ENCODE measurements at regions not wholly inside any gene's neighbourhood (a gene's known extent, or its start where the extent isn't known, plus 50 kb on each side); places are given as distances from the start of the nearest gene placed in this dataset.

DNA sequence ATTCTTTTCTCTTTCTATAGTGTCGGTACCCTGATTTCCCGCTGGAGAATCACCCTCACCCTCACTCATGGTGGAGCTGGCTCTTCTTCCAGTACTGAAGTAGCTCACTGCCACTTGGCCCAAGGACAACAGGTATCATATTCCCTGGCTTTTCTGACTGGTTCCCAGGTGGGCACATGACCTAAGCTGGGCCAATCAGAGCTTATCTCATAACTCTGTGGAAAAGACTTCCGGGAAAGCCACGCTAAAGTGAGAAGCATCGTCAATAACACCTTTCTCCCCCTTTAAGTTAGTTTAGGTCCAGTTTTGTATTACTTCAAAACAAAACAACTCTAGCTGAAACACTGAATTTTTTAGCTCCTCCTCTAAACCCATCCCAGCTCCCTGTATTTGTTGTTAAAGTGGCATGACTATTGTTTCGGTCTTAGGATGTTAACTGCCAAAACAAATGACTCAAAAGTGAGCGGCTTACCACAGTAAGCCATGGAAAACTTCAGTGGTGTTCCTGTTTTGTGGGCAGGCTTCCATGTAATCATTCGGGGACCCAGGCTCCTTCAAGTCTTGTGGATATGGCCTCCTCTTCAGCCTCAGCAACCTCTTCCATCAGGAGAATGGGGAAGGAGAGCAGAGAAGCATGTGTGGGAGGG is 137.4 kb upstream of the DLX2 start:
- no peaks in the 10 kb centered on the region for H3K36me3 Mint-ChIP-seq
- no peak overlapping the region for H3K4me3 Mint-ChIP-seq
- DNase-seq (ENCODE audit: low spot score) = no peak
- Histone ChIP-seq H3K4me3 (no peak overlapping the region), H3K4me2 (no peak overlapping the region), H3K27ac (no peak overlapping the region), H3K79me2 (ENCODE audit: low read depth) (no peaks in the 10 kb centered on the region), H3K36me3 (no peaks in the 10 kb centered on the region), H2AFZ (replicated peaks) (peak overlapping the region; percentile 93), H3K9ac (no peak overlapping the region), H4K20me1 (ENCODE audit: low read depth) (no peaks in the 10 kb centered on the region), H3K27me3 (peaks cover 26% of the 10 kb centered on the region), H3K4me1 (peaks cover 22% of the 10 kb centered on the region), H3F3A (ENCODE audit: low read depth) (peaks cover 8% of the 10 kb centered on the region), H3K9me3 (ENCODE audit: low read depth) (no peaks in the 10 kb centered on the region)
- TF ChIP-seq, protein P1, sequence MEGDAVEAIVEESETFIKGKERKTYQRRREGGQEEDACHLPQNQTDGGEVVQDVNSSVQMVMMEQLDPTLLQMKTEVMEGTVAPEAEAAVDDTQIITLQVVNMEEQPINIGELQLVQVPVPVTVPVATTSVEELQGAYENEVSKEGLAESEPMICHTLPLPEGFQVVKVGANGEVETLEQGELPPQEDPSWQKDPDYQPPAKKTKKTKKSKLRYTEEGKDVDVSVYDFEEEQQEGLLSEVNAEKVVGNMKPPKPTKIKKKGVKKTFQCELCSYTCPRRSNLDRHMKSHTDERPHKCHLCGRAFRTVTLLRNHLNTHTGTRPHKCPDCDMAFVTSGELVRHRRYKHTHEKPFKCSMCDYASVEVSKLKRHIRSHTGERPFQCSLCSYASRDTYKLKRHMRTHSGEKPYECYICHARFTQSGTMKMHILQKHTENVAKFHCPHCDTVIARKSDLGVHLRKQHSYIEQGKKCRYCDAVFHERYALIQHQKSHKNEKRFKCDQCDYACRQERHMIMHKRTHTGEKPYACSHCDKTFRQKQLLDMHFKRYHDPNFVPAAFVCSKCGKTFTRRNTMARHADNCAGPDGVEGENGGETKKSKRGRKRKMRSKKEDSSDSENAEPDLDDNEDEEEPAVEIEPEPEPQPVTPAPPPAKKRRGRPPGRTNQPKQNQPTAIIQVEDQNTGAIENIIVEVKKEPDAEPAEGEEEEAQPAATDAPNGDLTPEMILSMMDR (IDR thresholded peaks at IDR 0.05) = no peak
- no peak for TF ChIP-seq EZH2 (IDR thresholded peaks at IDR 0.05)
- no peak for TF ChIP-seq EZH2phosphoT487 (IDR thresholded peaks at IDR 0.05)
- no peak overlapping the region for H3K27ac Mint-ChIP-seq
- peaks cover 4% of the 10 kb centered on the region for H3K27me3 Mint-ChIP-seq (ENCODE audit: insufficient read depth, low read depth)
- no peaks in the 10 kb centered on the region for H3K9me3 Mint-ChIP-seq
- H3K4me1 Mint-ChIP-seq = peaks cover 56% of the 10 kb centered on the region

DNA sequence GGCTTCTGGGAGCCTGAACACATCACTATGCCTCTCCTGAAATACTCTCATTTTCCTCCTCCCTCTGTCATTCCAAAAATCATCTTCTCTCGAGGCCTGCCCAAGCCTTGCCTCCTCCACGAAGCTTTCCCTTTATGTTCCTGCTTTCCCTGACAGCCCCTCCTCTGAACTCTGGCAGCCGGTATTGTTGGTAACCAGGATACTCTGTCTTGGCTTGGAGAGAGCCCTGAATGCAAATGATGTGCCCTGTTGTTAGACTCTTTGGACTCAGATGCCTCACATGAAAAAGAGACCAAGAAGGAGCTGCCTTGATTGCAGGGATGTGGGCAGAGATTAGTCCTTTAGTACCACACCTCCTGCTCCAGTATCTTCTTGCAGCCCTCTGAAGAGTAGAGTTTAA is 138.5 kb upstream of the DLX2 start:
- no peaks in the 10 kb centered on the region for H3K36me3 ChIP-seq
- no peak overlapping the region for H3K9ac ChIP-seq
- peaks cover 4% of the 10 kb centered on the region for H3K27me3 Mint-ChIP-seq (ENCODE audit: insufficient read depth, low read depth)
- peaks cover 13% of the 10 kb centered on the region for H3K4me1 ChIP-seq
- H3K36me3 Mint-ChIP-seq = no peaks in the 10 kb centered on the region
- TF ChIP-seq EZH2phosphoT487 (IDR thresholded peaks at IDR 0.05) (no peak), EZH2 (IDR thresholded peaks at IDR 0.05) (no peak)
- TF ChIP-seq, protein P1 (IDR thresholded peaks at IDR 0.05) = no peak
- H3F3A ChIP-seq (ENCODE audit: low read depth) = no peaks in the 10 kb centered on the region
- peak overlapping the region; percentile 93 for H2AFZ ChIP-seq (replicated peaks)
- DNase-seq (ENCODE audit: low spot score) = no peak
- H3K4me1 Mint-ChIP-seq = peaks cover 56% of the 10 kb centered on the region
- no peaks in the 10 kb centered on the region for H3K79me2 ChIP-seq (ENCODE audit: low read depth)
- no peaks in the 10 kb centered on the region for H4K20me1 ChIP-seq (ENCODE audit: low read depth)
- no peaks in the 10 kb centered on the region for H3K9me3 Mint-ChIP-seq
- H3K27ac Mint-ChIP-seq = peak overlapping the region; percentile 87
- H3K4me3 Mint-ChIP-seq = no peak overlapping the region
- peaks cover 14% of the 10 kb centered on the region for H3K27me3 ChIP-seq
- H3K27ac ChIP-seq = no peak overlapping the region
- no peak overlapping the region for H3K4me3 ChIP-seq
- H3K9me3 ChIP-seq (ENCODE audit: low read depth) = no peaks in the 10 kb centered on the region
- H3K4me2 ChIP-seq = peak overlapping the region; percentile 24

DNA sequence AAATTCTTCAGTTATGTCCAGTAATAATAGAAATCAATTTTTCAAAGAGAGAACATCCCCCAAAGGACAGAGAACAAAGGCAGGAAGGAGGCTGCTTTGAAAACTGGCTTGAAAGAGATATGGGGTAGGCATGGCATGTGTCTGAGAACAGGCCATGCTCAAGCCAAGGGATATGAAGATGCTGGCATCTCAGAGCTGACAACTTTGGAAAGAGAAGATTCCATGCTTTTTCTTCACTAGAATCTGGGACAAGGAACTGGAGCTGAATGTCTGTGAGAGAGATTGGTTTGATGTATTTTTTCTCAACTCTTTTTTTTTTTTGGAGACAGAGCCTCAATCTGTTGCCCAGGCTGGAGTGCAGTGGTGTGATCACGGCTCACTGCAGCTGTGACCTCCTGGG is 139.8 kb upstream of the DLX2 start:
- TF ChIP-seq EZH2phosphoT487 (IDR thresholded peaks at IDR 0.05) = no peak
- TF ChIP-seq, protein P1 (IDR thresholded peaks at IDR 0.05) = no peak
- TF ChIP-seq EZH2 (IDR thresholded peaks at IDR 0.05) = no peak
- Histone ChIP-seq H3K4me3 (no peak overlapping the region), H3K4me2 (no peak overlapping the region), H3K9ac (no peak overlapping the region), H3K27me3 (peaks cover 2% of the 10 kb centered on the region), H4K20me1 (ENCODE audit: low read depth) (no peaks in the 10 kb centered on the region), H3F3A (ENCODE audit: low read depth) (no peaks in the 10 kb centered on the region), H3K4me1 (peaks cover 13% of the 10 kb centered on the region), H3K9me3 (ENCODE audit: low read depth) (no peaks in the 10 kb centered on the region), H3K36me3 (no peaks in the 10 kb centered on the region), H2AFZ (replicated peaks) (no peak overlapping the region), H3K27ac (no peak overlapping the region), H3K79me2 (ENCODE audit: low read depth) (no peaks in the 10 kb centered on the region)
- no peak overlapping the region for H3K27ac Mint-ChIP-seq
- H3K36me3 Mint-ChIP-seq = no peaks in the 10 kb centered on the region
- no peak overlapping the region for H3K4me3 Mint-ChIP-seq
- peaks cover 4% of the 10 kb centered on the region for H3K27me3 Mint-ChIP-seq (ENCODE audit: insufficient read depth, low read depth)
- no peaks in the 10 kb centered on the region for H3K9me3 Mint-ChIP-seq
- DNase-seq (ENCODE audit: low spot score) = no peak
- H3K4me1 Mint-ChIP-seq = peaks cover 65% of the 10 kb centered on the region

Measured in neural progenitor cell (in vitro differentiated cells).